Skeletal muscle tissue (tissue), 3 donors: ENCODE measurements at regions not wholly inside any gene's neighbourhood (a gene's known extent, or its start where the extent isn't known, plus 50 kb on each side); places are given as distances from the start of the nearest gene placed in this dataset.
"Not testable (repeated sequence)": the region's sequence is repeated elsewhere in the genome, so short reads cannot be mapped to it uniquely, and the experiment has no call there.

Experiments used
- H3K27ac ChIP-seq: one replicate; pipeline ENCODE4 v1.7.0; 2013; ENCODE audit warnings: mild to moderate bottlenecking, low read depth, low read length, inconsistent platforms
- H3K27me3 ChIP-seq, 3 donors: one replicate each; pipeline ENCODE4 v1.7.0; 2013; ENCODE audit warnings: low read length in 3 of 3; ENCODE audit not compliant: control insufficient read depth in 3 of 3, insufficient read depth in 3 of 3
- H3K36me3 ChIP-seq, 3 donors: one replicate each; pipeline ENCODE4 v1.7.0; 2013; ENCODE audit warnings: low read length in 3 of 3; ENCODE audit not compliant: control insufficient read depth in 3 of 3, insufficient read depth in 3 of 3
- H3K4me1 ChIP-seq, 3 donors: one replicate each; pipeline ENCODE4 v1.7.0; 2013; ENCODE audit warnings: low read length in 3 of 3, mild to moderate bottlenecking in 3 of 3; ENCODE audit not compliant: control insufficient read depth in 3 of 3, insufficient read depth in 3 of 3
- H3K4me3 ChIP-seq, 3 donors: one replicate each; pipeline ENCODE4 v1.7.0; 2013; ENCODE audit warnings: low read length in 3 of 3
- H3K9ac ChIP-seq, 3 donors: one replicate each; pipeline ENCODE4 v1.7.0; 2013; ENCODE audit warnings: low read length in 3 of 3, mild to moderate bottlenecking in 3 of 3, moderate library complexity in 2 of 3, low read depth in 1 of 3
- H3K9me3 ChIP-seq, 3 donors: one replicate each; pipeline ENCODE4 v1.7.0; 2013; ENCODE audit warnings: low read length in 3 of 3; ENCODE audit not compliant: control insufficient read depth in 3 of 3
- donor health status: Osteomylitis.

- H3K27me3 ChIP-seq, H3K4me1 ChIP-seq, H3K9ac ChIP-seq, H3K36me3 ChIP-seq, H3K4me3 ChIP-seq, H3K9me3 ChIP-seq, H3K27ac ChIP-seq: not testable (repeated sequence)
Observed at GRCh38 chr2:239644594-239644993, 243.8 kb upstream of the HDAC4 start.

GRCh38 chr2:239644011-239644410 lies 243.2 kb upstream of the HDAC4 start:
- no peaks in the 10 kb centered on the region for H3K36me3 ChIP-seq
- H3K4me3 ChIP-seq: no peak overlapping the region
- peaks cover 3 to 8% (median 8%) of the 10 kb centered on the region in 3 donors for H3K27me3 ChIP-seq
- no peaks in the 10 kb centered on the region for H3K9me3 ChIP-seq
- H3K9ac ChIP-seq: no peak overlapping the region
- no peak overlapping the region for H3K27ac ChIP-seq
- H3K4me1 ChIP-seq: no peaks in the 10 kb centered on the region

GRCh38 chr2:239642406-239643004 lies 241.7 kb upstream of the HDAC4 start:
- H3K27me3 ChIP-seq: peaks cover 3 to 8% (median 8%) of the 10 kb centered on the region in 3 donors
- H3K27ac ChIP-seq: no peak overlapping the region
- H3K4me3 ChIP-seq: no peak overlapping the region
- H3K4me1 ChIP-seq: no peaks in the 10 kb centered on the region
- no peaks in the 10 kb centered on the region for H3K36me3 ChIP-seq
- H3K9me3 ChIP-seq: no peaks in the 10 kb centered on the region
- no peak overlapping the region for H3K9ac ChIP-seq

GRCh38 chr2:239641904-239642303 lies 241.1 kb upstream of the HDAC4 start:
- not testable (repeated sequence) for H3K36me3 ChIP-seq, H3K27me3 ChIP-seq, H3K4me3 ChIP-seq, H3K4me1 ChIP-seq, H3K27ac ChIP-seq, H3K9me3 ChIP-seq, H3K9ac ChIP-seq

GRCh38 chr2:239640676-239641578 lies 240.1 kb upstream of the HDAC4 start:
- Histone ChIP-seq H3K9ac (no peak overlapping the region), H3K9me3 (peaks cover 0 to 2% (median 0%) of the 10 kb centered on the region in 3 donors), H3K27me3 (peaks cover 0 to 6% (median 4%) of the 10 kb centered on the region in 3 donors), H3K4me1 (no peaks in the 10 kb centered on the region), H3K4me3 (no peak overlapping the region), H3K27ac (no peak overlapping the region), H3K36me3 (no peaks in the 10 kb centered on the region)

GRCh38 chr2:239640210-239640609 lies 239.4 kb upstream of the HDAC4 start:
- peaks cover 0 to 2% (median 0%) of the 10 kb centered on the region in 3 donors for H3K9me3 ChIP-seq

GRCh38 chr2:239639421-239640185 lies 238.8 kb upstream of the HDAC4 start:
- no peak overlapping the region for H3K27ac ChIP-seq
- H3K9ac ChIP-seq: no peak overlapping the region
- peaks cover 0 to 2% (median 0%) of the 10 kb centered on the region in 3 donors for H3K9me3 ChIP-seq
- peaks cover 0 to 5% (median 0%) of the 10 kb centered on the region in 3 donors for H3K27me3 ChIP-seq
- no peaks in the 10 kb centered on the region for H3K4me1 ChIP-seq
- H3K4me3 ChIP-seq: no peak overlapping the region
- no peaks in the 10 kb centered on the region for H3K36me3 ChIP-seq

More at GRCh38 chr2:239640210-239640609, 239.4 kb upstream of the HDAC4 start:
- H3K27me3 ChIP-seq: peaks cover 0 to 5% (median 0%) of the 10 kb centered on the region in 3 donors
- H3K4me1 ChIP-seq: no peaks in the 10 kb centered on the region
- H3K9ac ChIP-seq: no peak overlapping the region
- H3K27ac ChIP-seq: no peak overlapping the region
- no peak overlapping the region for H3K4me3 ChIP-seq
- H3K36me3 ChIP-seq: no peaks in the 10 kb centered on the region

- H3K27me3 ChIP-seq: peaks cover 0 to 5% (median 0%) of the 10 kb centered on the region in 3 donors
- H3K4me3 ChIP-seq: no peak overlapping the region
- H3K9me3 ChIP-seq: peaks cover 0 to 2% (median 0%) of the 10 kb centered on the region in 3 donors
- H3K9ac ChIP-seq: no peak overlapping the region
- no peaks in the 10 kb centered on the region for H3K4me1 ChIP-seq
- no peaks in the 10 kb centered on the region for H3K36me3 ChIP-seq
- no peak overlapping the region for H3K27ac ChIP-seq
Observed at GRCh38 chr2:239638376-239638775, 237.6 kb upstream of the HDAC4 start.

GRCh38 chr2:239636808-239637207 lies 236.0 kb upstream of the HDAC4 start:
- H3K9ac ChIP-seq: no peak overlapping the region
- no peak overlapping the region for H3K4me3 ChIP-seq
- peaks cover 0 to 2% (median 0%) of the 10 kb centered on the region in 3 donors for H3K9me3 ChIP-seq
- peaks cover 0 to 5% (median 0%) of the 10 kb centered on the region in 3 donors for H3K27me3 ChIP-seq
- no peaks in the 10 kb centered on the region for H3K36me3 ChIP-seq
- no peak overlapping the region for H3K27ac ChIP-seq
- no peaks in the 10 kb centered on the region for H3K4me1 ChIP-seq
